Endodermal cell (in vitro differentiated cells): ENCODE measurements at regions not wholly inside any gene's neighbourhood (a gene's known extent, or its start where the extent isn't known, plus 50 kb on each side); places are given as distances from the start of the nearest gene placed in this dataset.

Source experiments
- DNase-seq: peaks from one replicate; pipeline ENCODE4 v3.0.0-alpha.2; 2017
- H3K27ac ChIP-seq: 2 replicates; pipeline ENCODE4 v1.5.1; 2013; ENCODE audit warnings: mild to moderate bottlenecking, low read depth, low read length, moderate library complexity
- H3K27me3 ChIP-seq: 2 replicates; pipeline ENCODE4 v1.6.1; 2013; ENCODE audit warnings: mild to moderate bottlenecking, low read length, moderate library complexity; ENCODE audit not compliant: insufficient read depth, control insufficient read depth, poor library complexity, severe bottlenecking
- H3K36me3 ChIP-seq: 2 replicates; pipeline ENCODE4 v1.7.0; 2013; ENCODE audit warnings: mild to moderate bottlenecking, low read length, moderate library complexity; ENCODE audit not compliant: control insufficient read depth, insufficient read depth
- H3K4me1 ChIP-seq: one replicate; pipeline ENCODE4 v1.7.0; 2013; ENCODE audit warnings: low read length; ENCODE audit not compliant: control insufficient read depth, insufficient read depth
- H3K4me3 ChIP-seq: 2 replicates; pipeline ENCODE4 v1.5.1; 2013; ENCODE audit warnings: mild to moderate bottlenecking, low read length, moderate library complexity
- H3K9ac ChIP-seq: 2 replicates; pipeline ENCODE4 v1.6.1; 2013; ENCODE audit warnings: mild to moderate bottlenecking, low read length, moderate library complexity; ENCODE audit not compliant: poor library complexity, severe bottlenecking; ENCODE audit errors: extremely low read depth
- H3K9me3 ChIP-seq: 2 replicates; pipeline ENCODE4 v1.6.1; 2013; ENCODE audit warnings: mild to moderate bottlenecking, low read length, moderate library complexity; ENCODE audit not compliant: control insufficient read depth
- H3K27ac Mint-ChIP-seq: 2 replicates; pipeline ENCODE4 v1.8.0; 2020; ENCODE audit warnings: mixed read lengths
- H3K27me3 Mint-ChIP-seq: 2 replicates; pipeline ENCODE4 v1.8.0; 2021; ENCODE audit warnings: mild to moderate bottlenecking, mixed read lengths; ENCODE audit not compliant: insufficient read depth
- H3K36me3 Mint-ChIP-seq: 2 replicates; pipeline ENCODE4 v1.8.0; 2020; ENCODE audit warnings: low read depth, mixed read lengths
- H3K4me1 Mint-ChIP-seq: 2 replicates; pipeline ENCODE4 v1.8.0; 2020; ENCODE audit warnings: mixed read lengths
- H3K4me3 Mint-ChIP-seq: 2 replicates; pipeline ENCODE4 v1.8.0; 2020; ENCODE audit warnings: mild to moderate bottlenecking, moderate library complexity, mixed read lengths
- H3K9me3 Mint-ChIP-seq: 2 replicates; pipeline ENCODE4 v1.8.0; 2020; ENCODE audit warnings: mild to moderate bottlenecking, mixed read lengths
- CTCF ChIP-seq: fragments of 200-600 bp; sonication (generic); conservative IDR thresholded peaks from 2 replicates; pipeline ENCODE4 v1.5.0; 2021; ENCODE audit warnings: antibody characterized with exemption, mild to moderate bottlenecking
- WGBS, 2 experiments: methylation state at CpG; one replicate each; pipeline versions ENCODE4 v1.1.5 to v1.1.7; 2013; ENCODE audit warnings: missing lambda C conversion rate in 2 of 2, mixed read lengths in 1 of 2; ENCODE audit not compliant: insufficient coverage in 1 of 2, insufficient read length in 1 of 2; 5-methylcytosine and 5-hydroxymethylcytosine counted together

- Histone ChIP-seq H3K4me3 (no peak overlapping the region), H3K9me3 (no peaks in the 10 kb centered on the region), H3K27me3 (no peaks in the 10 kb centered on the region), H3K4me1 (no peaks in the 10 kb centered on the region), H3K9ac (no peak overlapping the region), H3K36me3 (no peaks in the 10 kb centered on the region), H3K27ac (no peak overlapping the region)
- peaks cover 3% of the 10 kb centered on the region for H3K9me3 Mint-ChIP-seq
- H3K27me3 Mint-ChIP-seq, result no peaks in the 10 kb centered on the region
- no peak overlapping the region for H3K4me3 Mint-ChIP-seq
- H3K27ac Mint-ChIP-seq, result no peak overlapping the region
- no peaks in the 10 kb centered on the region for H3K4me1 Mint-ChIP-seq
- no peak for DNase-seq
- TF ChIP-seq CTCF, result no peak
- WGBS, 2 experiments, result 79 to 86% methylated on average over 4 to 9 of the region's 9 CpGs
- H3K36me3 Mint-ChIP-seq, result no peaks in the 10 kb centered on the region
These were observed 200.4 kb downstream of the TSN start for GRCh38 chr2:121955872-121956271.

GRCh38 chr2:121960251-121960650 is 204.8 kb downstream of the TSN start:
- Mint-ChIP-seq H3K9me3 (no peaks in the 10 kb centered on the region), H3K4me3 (no peak overlapping the region), H3K36me3 (no peaks in the 10 kb centered on the region), H3K27me3 (no peaks in the 10 kb centered on the region), H3K4me1 (no peaks in the 10 kb centered on the region), H3K27ac (no peak overlapping the region)
- H3K36me3 ChIP-seq, result no peaks in the 10 kb centered on the region
- H3K27ac ChIP-seq, result no peak overlapping the region
- no peak for TF ChIP-seq CTCF
- H3K27me3 ChIP-seq, result no peaks in the 10 kb centered on the region
- no peak overlapping the region for H3K9ac ChIP-seq
- WGBS, 2 experiments, result 90 to 95% methylated on average over 6 to 7 of the region's 7 CpGs
- no peaks in the 10 kb centered on the region for H3K4me1 ChIP-seq
- no peak for DNase-seq
- H3K9me3 ChIP-seq, result no peaks in the 10 kb centered on the region
- H3K4me3 ChIP-seq, result no peak overlapping the region

- Mint-ChIP-seq H3K9me3 (no peaks in the 10 kb centered on the region), H3K4me1 (no peaks in the 10 kb centered on the region), H3K4me3 (no peak overlapping the region), H3K27ac (no peak overlapping the region), H3K36me3 (no peaks in the 10 kb centered on the region), H3K27me3 (peaks cover 3% of the 10 kb centered on the region)
- no peak for DNase-seq
- H3K4me1 ChIP-seq, result no peaks in the 10 kb centered on the region
- H3K27ac ChIP-seq, result no peak overlapping the region
- no peak for TF ChIP-seq CTCF
- no peaks in the 10 kb centered on the region for H3K36me3 ChIP-seq
- H3K4me3 ChIP-seq, result no peak overlapping the region
- 75 to 88% methylated on average over 1 to 5 of the region's 5 CpGs for WGBS, 2 experiments
- H3K9ac ChIP-seq, result no peak overlapping the region
- H3K27me3 ChIP-seq, result no peaks in the 10 kb centered on the region
- H3K9me3 ChIP-seq, result no peaks in the 10 kb centered on the region
These were observed 206.3 kb downstream of the TSN start for GRCh38 chr2:121961761-121962160.
